Loucy (cell line): ENCODE measurements at regions not wholly inside any gene's neighbourhood (a gene's known extent, or its start where the extent isn't known, plus 50 kb on each side); places are given as distances from the start of the nearest gene placed in this dataset.

ENCODE experiments used
- H2AFZ ChIP-seq: fragments of 200-600 bp; sonication (generic); 2 replicates; pipeline ENCODE4 v1.6.0; 2016; ENCODE audit warnings: antibody characterized with exemption, mild to moderate bottlenecking, low read length, moderate library complexity
- H3F3A ChIP-seq: fragments of 200-600 bp; 2 replicates; pipeline ENCODE4 v1.6.0; 2016; ENCODE audit warnings: antibody characterized with exemption, low read depth, mild to moderate bottlenecking
- H3K27me3 ChIP-seq: fragments of 200-600 bp; sonication (generic); 2 replicates; pipeline ENCODE4 v1.6.1; 2014; ENCODE audit warnings: low read length, mild to moderate bottlenecking; ENCODE audit not compliant: insufficient read depth, poor library complexity, severe bottlenecking
- H3K36me3 ChIP-seq: fragments of 200-600 bp; sonication (generic); 2 replicates; pipeline ENCODE4 v1.6.1; 2016; ENCODE audit warnings: low read length; ENCODE audit not compliant: insufficient read depth
- H3K4me1 ChIP-seq: fragments of 200-600 bp; sonication (generic); 2 replicates; pipeline ENCODE4 v1.5.1; 2014; ENCODE audit warnings: low read length, mild to moderate bottlenecking; ENCODE audit not compliant: insufficient read depth, poor library complexity, severe bottlenecking
- H3K4me2 ChIP-seq: fragments of 200-600 bp; sonication (generic); 2 replicates; pipeline ENCODE4 v1.6.0; 2014; ENCODE audit warnings: antibody characterized with exemption, low read length, low read depth, mild to moderate bottlenecking; ENCODE audit not compliant: poor library complexity, severe bottlenecking
- H3K4me3 ChIP-seq: fragments of 200-600 bp; sonication (generic); 2 replicates; pipeline ENCODE4 v1.5.1; 2014; ENCODE audit warnings: low read length, mild to moderate bottlenecking, mixed read lengths; ENCODE audit not compliant: poor library complexity, severe bottlenecking
- H3K79me2 ChIP-seq: fragments of 200-600 bp; sonication (generic); 2 replicates; pipeline ENCODE4 v1.6.1; 2014; ENCODE audit warnings: low read length; ENCODE audit not compliant: insufficient read depth
- H3K9ac ChIP-seq: fragments of 200-600 bp; sonication (generic); 2 replicates; pipeline ENCODE4 v1.6.0; 2014; ENCODE audit warnings: mild to moderate bottlenecking, low read depth, low read length, moderate library complexity; ENCODE audit not compliant: poor library complexity, severe bottlenecking
- H3K9me2 ChIP-seq: fragments of 200-600 bp; sonication (generic); replicated peaks from 2 replicates; pipeline ENCODE4 v1.6.1; 2016; ENCODE audit warnings: low read depth, low read length, mixed read lengths
- H3K9me3 ChIP-seq: fragments of 200-600 bp; sonication (generic); 2 replicates; pipeline ENCODE4 v1.6.1; 2014; ENCODE audit warnings: mild to moderate bottlenecking, antibody characterized with exemption, low read length, low read depth; ENCODE audit not compliant: insufficient read depth
- H4K20me1 ChIP-seq: fragments of 200-600 bp; sonication (generic); 2 replicates; pipeline ENCODE4 v1.6.0; 2014; ENCODE audit warnings: antibody characterized with exemption, low read length, mild to moderate bottlenecking; ENCODE audit not compliant: insufficient read depth, poor library complexity, severe bottlenecking
- CTCF ChIP-seq: fragments of 200-600 bp; sonication (generic); conservative IDR thresholded peaks from 2 replicates; pipeline ENCODE4 v1.5.1; 2014; ENCODE audit warnings: mild to moderate bottlenecking, antibody characterized with exemption, low read length
- EZH2phosphoT487 ChIP-seq: fragments of 200-600 bp; IDR thresholded peaks from 2 replicates; pipeline ENCODE4 v1.6.1; 2018; ENCODE audit warnings: antibody characterized with exemption, mild to moderate bottlenecking, moderate library complexity, borderline replicate concordance

- no peaks in the 10 kb centered on the region for H3K27me3 ChIP-seq
- H3F3A ChIP-seq: no peaks in the 10 kb centered on the region
- no peaks in the 10 kb centered on the region for H4K20me1 ChIP-seq
- no peak overlapping the region for H3K4me2 ChIP-seq
- H3K79me2 ChIP-seq: no peaks in the 10 kb centered on the region
- H2AFZ ChIP-seq: no peak overlapping the region
- no peak for TF ChIP-seq CTCF
- no peak for TF ChIP-seq EZH2phosphoT487
- H3K36me3 ChIP-seq: no peaks in the 10 kb centered on the region
- no peak overlapping the region for H3K9ac ChIP-seq
- no peaks in the 10 kb centered on the region for H3K9me2 ChIP-seq
- no peaks in the 10 kb centered on the region for H3K9me3 ChIP-seq
- no peak overlapping the region for H3K4me3 ChIP-seq
- H3K4me1 ChIP-seq: no peaks in the 10 kb centered on the region
These were observed 452.5 kb downstream of the GADD45G start for GRCh38 chr9:90057361-90057760.

GRCh38 chr9:90058182-90058763 is 453.5 kb downstream of the GADD45G start:
- no peaks in the 10 kb centered on the region for H3K4me1 ChIP-seq
- H2AFZ ChIP-seq: no peak overlapping the region
- H3K4me3 ChIP-seq: no peak overlapping the region
- H3K9me2 ChIP-seq: no peaks in the 10 kb centered on the region
- H3F3A ChIP-seq: no peaks in the 10 kb centered on the region
- no peaks in the 10 kb centered on the region for H3K36me3 ChIP-seq
- no peaks in the 10 kb centered on the region for H3K27me3 ChIP-seq
- H4K20me1 ChIP-seq: no peaks in the 10 kb centered on the region
- no peak overlapping the region for H3K9ac ChIP-seq
- TF ChIP-seq CTCF: no peak
- no peak for TF ChIP-seq EZH2phosphoT487
- H3K79me2 ChIP-seq: no peaks in the 10 kb centered on the region
- no peaks in the 10 kb centered on the region for H3K9me3 ChIP-seq
- H3K4me2 ChIP-seq: no peak overlapping the region

- no peak overlapping the region for H3K4me3 ChIP-seq
- no peak for TF ChIP-seq EZH2phosphoT487
- no peak for TF ChIP-seq CTCF
These were observed 454.6 kb downstream of the GADD45G start for GRCh38 chr9:90059436-90059835.

More at GRCh38 chr9:90059436-90059835, 454.6 kb downstream of the GADD45G start:
- Histone ChIP-seq H3K9me2 (no peaks in the 10 kb centered on the region), H3K4me2 (no peak overlapping the region), H2AFZ (no peak overlapping the region), H3K4me1 (no peaks in the 10 kb centered on the region), H3K9ac (no peak overlapping the region), H3K27me3 (no peaks in the 10 kb centered on the region), H3K9me3 (no peaks in the 10 kb centered on the region), H3K36me3 (no peaks in the 10 kb centered on the region), H3K79me2 (no peaks in the 10 kb centered on the region), H3F3A (no peaks in the 10 kb centered on the region), H4K20me1 (no peaks in the 10 kb centered on the region)
